Left ventricle myocardium inferior (tissue), 1 donor: ENCODE measurements at regions not wholly inside any gene's neighbourhood (a gene's known extent, or its start where the extent isn't known, plus 50 kb on each side); places are given as distances from the start of the nearest gene placed in this dataset.
"Not testable (repeated sequence)": the region's sequence is repeated elsewhere in the genome, so short reads cannot be mapped to it uniquely, and the experiment has no call there.

Experiments used
- DNase-seq: peaks from one replicate; pipeline ENCODE4 v3.0.0-alpha.2; 2020
- H3K27ac ChIP-seq: fragments of 200-600 bp; replicated peaks from 2 replicates; pipeline ENCODE4 v1.8.0; 2021
- H3K27me3 ChIP-seq: fragments of 200-600 bp; 2 replicates; pipeline ENCODE4 v1.8.0; 2021; ENCODE audit warnings: low read depth
- H3K36me3 ChIP-seq: fragments of 200-600 bp; 2 replicates; pipeline ENCODE4 v1.8.0; 2021
- H3K4me1 ChIP-seq: fragments of 200-600 bp; 2 replicates; pipeline ENCODE4 v1.8.0; 2021
- H3K4me3 ChIP-seq: fragments of 200-600 bp; 2 replicates; pipeline ENCODE4 v1.8.0; 2021; ENCODE audit warnings: mild to moderate bottlenecking, moderate library complexity
- H3K9me3 ChIP-seq: fragments of 200-600 bp; replicated peaks from 2 replicates; pipeline ENCODE4 v1.8.0; 2021
- intact Hi-C: fragments of 100-400 bp; cut with micrococcal nuclease; formaldehyde crosslinking; loops from one replicate; pipeline ENCODE4 v1.11.0; 2022
- TF ChIP-seq, protein P1 (sequence below): fragments of 200-600 bp; IDR thresholded peaks from 2 replicates; pipeline ENCODE4 v1.8.0; 2021; ENCODE audit warnings: antibody characterized with exemption, mild to moderate bottlenecking, borderline replicate concordance
- donor health status: DM: no; HTN: yes; CAD: no; lungs with severe emphysema.

DNA sequence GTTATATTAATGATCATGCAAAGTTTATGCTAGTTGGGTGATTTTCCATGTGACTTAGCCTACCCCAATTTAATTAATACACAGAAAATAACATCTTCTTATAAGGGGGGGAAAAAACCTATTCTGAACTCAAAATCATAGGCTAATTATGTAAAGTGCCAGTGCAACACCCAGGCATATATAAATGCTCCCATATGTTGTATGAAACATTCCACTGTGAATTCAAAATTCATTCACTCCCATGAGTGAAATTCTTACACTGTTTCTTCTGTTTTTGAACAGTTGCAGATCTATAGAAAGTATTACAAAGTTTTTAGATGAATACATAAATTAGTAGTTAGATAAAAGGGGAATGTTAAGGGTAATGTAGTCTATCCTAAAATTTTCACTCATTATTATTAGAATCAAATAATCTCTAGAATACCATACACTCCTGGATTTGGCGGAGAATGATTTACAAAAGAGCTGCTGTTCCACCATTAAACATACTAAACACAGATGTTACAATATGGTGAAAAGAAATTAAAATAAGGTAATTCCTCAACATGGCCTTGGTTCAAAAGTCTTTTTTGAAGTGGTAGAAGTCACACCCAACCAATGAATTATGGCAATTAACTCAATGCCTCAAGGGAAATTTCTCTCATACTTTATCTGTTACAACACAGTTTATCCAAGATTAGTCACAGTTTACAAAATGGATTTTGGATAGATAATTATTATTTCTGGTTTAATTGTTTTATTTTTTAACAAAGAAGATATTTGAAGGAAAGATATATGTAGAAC is 454.1 kb upstream of the FLRT2 start:
- no peaks in the 10 kb centered on the region for H3K4me1 ChIP-seq
- no peak overlapping the region for H3K27ac ChIP-seq
- TF ChIP-seq, protein P1, sequence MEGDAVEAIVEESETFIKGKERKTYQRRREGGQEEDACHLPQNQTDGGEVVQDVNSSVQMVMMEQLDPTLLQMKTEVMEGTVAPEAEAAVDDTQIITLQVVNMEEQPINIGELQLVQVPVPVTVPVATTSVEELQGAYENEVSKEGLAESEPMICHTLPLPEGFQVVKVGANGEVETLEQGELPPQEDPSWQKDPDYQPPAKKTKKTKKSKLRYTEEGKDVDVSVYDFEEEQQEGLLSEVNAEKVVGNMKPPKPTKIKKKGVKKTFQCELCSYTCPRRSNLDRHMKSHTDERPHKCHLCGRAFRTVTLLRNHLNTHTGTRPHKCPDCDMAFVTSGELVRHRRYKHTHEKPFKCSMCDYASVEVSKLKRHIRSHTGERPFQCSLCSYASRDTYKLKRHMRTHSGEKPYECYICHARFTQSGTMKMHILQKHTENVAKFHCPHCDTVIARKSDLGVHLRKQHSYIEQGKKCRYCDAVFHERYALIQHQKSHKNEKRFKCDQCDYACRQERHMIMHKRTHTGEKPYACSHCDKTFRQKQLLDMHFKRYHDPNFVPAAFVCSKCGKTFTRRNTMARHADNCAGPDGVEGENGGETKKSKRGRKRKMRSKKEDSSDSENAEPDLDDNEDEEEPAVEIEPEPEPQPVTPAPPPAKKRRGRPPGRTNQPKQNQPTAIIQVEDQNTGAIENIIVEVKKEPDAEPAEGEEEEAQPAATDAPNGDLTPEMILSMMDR, result no peak
- DNase-seq, result no peak
- no peaks in the 10 kb centered on the region for H3K9me3 ChIP-seq
- H3K27me3 ChIP-seq, result no peaks in the 10 kb centered on the region
- H3K4me3 ChIP-seq, result no peak overlapping the region
- intact Hi-C loops, result no loop called here
- H3K36me3 ChIP-seq, result no peaks in the 10 kb centered on the region

DNA sequence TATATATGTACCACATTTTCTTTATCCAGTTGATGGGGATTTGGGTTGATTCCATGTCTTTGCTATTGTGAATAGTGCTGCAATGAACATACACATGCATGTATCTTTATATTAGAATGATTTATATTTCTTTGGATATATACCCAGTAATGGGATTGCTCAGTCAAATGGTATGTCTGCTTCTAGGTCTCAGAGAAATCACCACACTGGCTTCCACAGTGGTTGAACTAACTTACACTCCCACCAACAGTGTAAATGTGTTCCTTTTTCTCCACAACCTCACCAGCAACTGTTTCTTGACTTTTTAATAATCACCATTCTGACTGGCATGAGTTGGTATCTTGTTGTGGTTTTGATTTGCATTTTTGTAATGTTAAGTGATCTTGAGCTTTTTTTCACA is 452.2 kb upstream of the FLRT2 start:
- DNase-seq, H3K4me1 ChIP-seq, H3K36me3 ChIP-seq, H3K4me3 ChIP-seq, H3K27ac ChIP-seq, intact Hi-C loops, H3K27me3 ChIP-seq, H3K9me3 ChIP-seq: not testable (repeated sequence)

DNA sequence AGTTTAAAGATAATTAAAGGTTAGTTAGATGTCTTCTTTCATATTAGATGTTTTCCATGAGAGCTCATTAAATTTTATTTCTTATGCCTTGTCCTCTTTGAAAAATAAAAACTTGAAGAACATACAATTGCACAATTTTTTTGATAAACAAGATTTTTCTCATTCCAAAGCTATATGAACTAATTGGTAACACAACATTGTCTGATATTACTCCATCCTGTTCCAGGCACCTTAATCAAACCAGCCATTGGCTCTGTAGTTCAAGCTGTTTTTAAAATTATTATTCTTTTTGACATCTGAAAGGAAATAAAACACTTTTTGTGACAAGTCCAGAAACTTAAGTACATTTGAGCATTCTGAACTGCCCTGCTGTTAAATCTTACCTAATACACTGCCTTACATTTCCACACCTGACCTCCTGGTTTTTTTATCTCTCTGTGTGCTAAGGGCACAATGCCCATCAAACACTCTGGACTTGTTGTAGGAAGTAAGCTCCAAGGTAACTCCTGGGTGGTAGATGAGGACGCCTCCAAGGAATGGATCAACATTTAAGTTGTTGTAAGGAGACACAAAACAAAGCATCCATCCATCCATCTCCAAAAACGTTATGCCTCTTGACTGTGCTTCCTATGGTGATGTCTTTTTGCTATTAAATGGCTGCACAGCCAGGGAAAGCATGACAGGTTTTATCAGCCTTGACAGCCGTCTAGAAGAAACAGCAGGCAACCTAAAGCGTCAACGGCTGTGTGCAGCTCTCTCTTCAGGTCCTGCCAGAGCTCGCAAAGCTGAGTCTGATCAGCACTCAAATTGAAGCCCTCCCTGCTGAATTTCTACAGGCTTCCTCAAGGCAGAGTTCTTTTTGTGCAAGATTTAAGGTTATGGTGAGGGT is 449.9 kb upstream of the FLRT2 start:
- no peaks in the 10 kb centered on the region for H3K4me1 ChIP-seq
- intact Hi-C loops, result no loop called here
- DNase-seq, result no peak
- no peaks in the 10 kb centered on the region for H3K27me3 ChIP-seq
- H3K4me3 ChIP-seq, result no peak overlapping the region
- no peak overlapping the region for H3K27ac ChIP-seq
- H3K9me3 ChIP-seq, result no peaks in the 10 kb centered on the region
- no peaks in the 10 kb centered on the region for H3K36me3 ChIP-seq
- TF ChIP-seq, protein P1, result no peak

DNA sequence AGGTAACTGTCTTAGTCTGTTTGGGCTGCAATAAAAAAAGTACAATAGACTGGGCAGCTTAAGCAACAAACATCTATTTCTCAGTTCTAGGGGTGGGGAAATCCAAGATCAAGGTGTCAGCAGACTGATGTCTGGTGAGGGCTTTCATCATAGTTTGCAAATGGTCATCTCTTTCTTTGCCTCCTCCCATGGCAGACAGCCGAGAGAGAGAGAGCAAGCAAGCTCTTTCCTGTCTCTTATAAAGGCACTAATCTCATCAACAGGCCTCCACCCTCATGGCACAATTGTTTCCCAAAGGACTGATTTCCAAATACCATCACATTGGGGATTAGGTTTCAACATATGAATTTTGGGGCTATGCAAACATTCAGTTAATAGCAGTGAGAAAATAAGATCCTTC is 445.6 kb upstream of the FLRT2 start:
- H3K4me3 ChIP-seq, result no peak overlapping the region
- no peaks in the 10 kb centered on the region for H3K36me3 ChIP-seq
- H3K27ac ChIP-seq, result no peak overlapping the region
- no peaks in the 10 kb centered on the region for H3K9me3 ChIP-seq
- H3K27me3 ChIP-seq, result no peaks in the 10 kb centered on the region
- no peaks in the 10 kb centered on the region for H3K4me1 ChIP-seq
- intact Hi-C loops, result no loop called here
- no peak for DNase-seq
- TF ChIP-seq, protein P1, result no peak

DNA sequence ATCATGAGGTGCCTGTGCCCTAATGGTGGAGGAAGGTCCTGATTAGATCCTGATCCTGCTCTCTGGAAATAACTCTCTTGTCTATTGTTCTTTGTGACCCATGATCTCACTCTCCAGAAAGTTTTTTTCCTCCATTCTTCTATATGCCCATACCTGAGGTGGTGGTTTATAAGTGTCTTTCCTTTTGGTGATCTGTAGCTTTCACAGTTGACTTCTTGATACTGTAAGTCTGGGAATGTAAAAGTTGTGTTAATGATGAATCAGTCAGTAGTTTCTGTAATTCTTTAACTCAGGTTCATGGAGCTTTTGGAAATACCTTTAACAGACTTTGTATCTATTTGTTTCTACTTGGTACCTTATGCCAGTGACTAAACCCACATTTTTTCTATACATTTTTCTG is 444.0 kb upstream of the FLRT2 start:
- H3K27me3 ChIP-seq, result no peaks in the 10 kb centered on the region
- H3K27ac ChIP-seq, result no peak overlapping the region
- H3K9me3 ChIP-seq, result no peaks in the 10 kb centered on the region
- intact Hi-C loops, result no loop called here
- H3K4me3 ChIP-seq, result no peak overlapping the region
- H3K4me1 ChIP-seq, result no peaks in the 10 kb centered on the region
- TF ChIP-seq, protein P1, result no peak
- H3K36me3 ChIP-seq, result no peaks in the 10 kb centered on the region
- DNase-seq, result no peak

DNA sequence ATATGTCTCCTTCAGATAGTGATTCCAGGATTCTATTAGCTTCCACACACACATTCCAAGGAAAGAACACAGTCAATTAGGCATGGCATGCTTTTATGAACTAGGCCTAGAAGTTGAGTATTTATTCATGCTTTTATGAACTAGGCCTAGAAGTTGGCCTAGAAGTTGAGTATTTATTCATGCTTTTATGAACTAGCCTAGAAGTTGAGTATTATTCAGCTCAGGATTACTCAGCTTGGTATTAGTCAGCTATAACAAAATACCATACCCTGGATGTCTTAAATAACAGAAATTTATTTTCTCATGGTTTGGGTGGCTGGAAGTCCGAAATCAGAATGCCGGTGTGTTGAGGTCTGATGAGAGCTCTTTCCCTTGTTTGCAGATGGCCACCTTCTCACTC is 442.7 kb upstream of the FLRT2 start:
- H3K4me1 ChIP-seq, result no peaks in the 10 kb centered on the region
- H3K4me3 ChIP-seq, result no peak overlapping the region
- no peaks in the 10 kb centered on the region for H3K36me3 ChIP-seq
- H3K27me3 ChIP-seq, result no peaks in the 10 kb centered on the region
- intact Hi-C loops, result no loop called here
- no peak overlapping the region for H3K27ac ChIP-seq
- H3K9me3 ChIP-seq, result no peaks in the 10 kb centered on the region
- DNase-seq, result no peak
- TF ChIP-seq, protein P1, result no peak
